Heart left ventricle (tissue), 13 donors: ENCODE measurements at regions not wholly inside any gene's neighbourhood (a gene's known extent, or its start where the extent isn't known, plus 50 kb on each side); places are given as distances from the start of the nearest gene placed in this dataset.

Experiments
- CTCF ChIP-seq, 12 donors: fragments of 200-600 bp; sonication (generic) in 4 of 12; IDR thresholded peaks; one replicate each; pipeline versions ENCODE4 v1.5.0 to v1.8.0; 2018 to 2022; ENCODE audit warnings: antibody characterized with exemption in 12 of 12, mild to moderate bottlenecking in 5 of 12
- POLR2A ChIP-seq, 2 donors: fragments of 450-650 bp; IDR thresholded peaks; one replicate each; pipeline ENCODE4 v1.6.1; 2017; ENCODE audit warnings: antibody characterized with exemption in 2 of 2, mild to moderate bottlenecking in 2 of 2, moderate library complexity in 2 of 2
- donor health status: ischemic (EF 13 %, LVEDD 7.1; RV severe dilation, severe dysfunction).
- donor health status: DM: no; HTN: yes; CAD: no.
- donor health status: DM: no; HTN: no; CAD: no.
- donor health status: ischemic (EF 25% LVEDD 6.9; RV normal size, moderate dysfunction).
- donor health status: ischemic (EF 25% LVEDD 5.7; RV mildly dilated, moderate dysfunction).
- donor health status: ischemic (EF 35%, LVEDD 5.7; RV mildly dilated, moderate dysfunction).
- donor health status: nonischemic (EF 11% LVEDD 7.7; RV severe dilation, severe dysfunction).
- donor health status: DM: yes; HTN: yes; CAD: no.
- donor health status: PGD.
- donor health status: ischemic (EF 29% LVEDD 5.4; RV normal size, mild dysfunction).
- donor health status: nonischemic (EF 23%, LVEDD 6.1; RV moderate dilation, normal function).

GRCh38 chr20:21031666-21032065 is 74.5 kb downstream of the LINC00237 start:
- TF ChIP-seq CTCF (IDR thresholded peaks at IDR 0.05) (no peak), POLR2A (IDR thresholded peaks at IDR 0.05) (no peak)
